Activated naive CD4-positive, alpha-beta T cell treated with anti-CD3 and anti-CD28 coated beads, Interleukin-2, amount 10 ng/mL, durations not matched to agents 7 days and 5 days (primary cell): ENCODE measurements at regions not wholly inside any gene's neighbourhood (a gene's known extent, or its start where the extent isn't known, plus 50 kb on each side); places are given as distances from the start of the nearest gene placed in this dataset.

Experiments
- CTCF ChIA-PET: fragments of 350-600 bp; sonication (Branson Sonifier 250); formaldehyde crosslinking; loops from one replicate; lab custom pipeline; 2021; ENCODE audit warnings: antibody characterized with exemption; lab: Charles Lee
- DNase-seq: peaks from one replicate; pipeline ENCODE4 v3.0.0-alpha.2; 2020
- H3K27ac Mint-ChIP-seq: one replicate; pipeline ENCODE4 v1.8.0; 2021; ENCODE audit warnings: mild to moderate bottlenecking, moderate library complexity, mixed read lengths
- H3K27me3 Mint-ChIP-seq: one replicate; pipeline ENCODE4 v1.8.0; 2021; ENCODE audit warnings: mild to moderate bottlenecking, mixed read lengths
- H3K36me3 Mint-ChIP-seq: one replicate; pipeline ENCODE4 v1.8.0; 2021; ENCODE audit warnings: mixed read lengths
- H3K4me1 Mint-ChIP-seq: one replicate; pipeline ENCODE4 v1.8.0; 2021; ENCODE audit warnings: mixed read lengths
- H3K4me3 Mint-ChIP-seq: one replicate; pipeline ENCODE4 v1.8.0; 2021; ENCODE audit warnings: mild to moderate bottlenecking, moderate library complexity, mixed read lengths
- H3K9me3 Mint-ChIP-seq: one replicate; pipeline ENCODE4 v1.8.0; 2021; ENCODE audit warnings: mixed read lengths

DNA sequence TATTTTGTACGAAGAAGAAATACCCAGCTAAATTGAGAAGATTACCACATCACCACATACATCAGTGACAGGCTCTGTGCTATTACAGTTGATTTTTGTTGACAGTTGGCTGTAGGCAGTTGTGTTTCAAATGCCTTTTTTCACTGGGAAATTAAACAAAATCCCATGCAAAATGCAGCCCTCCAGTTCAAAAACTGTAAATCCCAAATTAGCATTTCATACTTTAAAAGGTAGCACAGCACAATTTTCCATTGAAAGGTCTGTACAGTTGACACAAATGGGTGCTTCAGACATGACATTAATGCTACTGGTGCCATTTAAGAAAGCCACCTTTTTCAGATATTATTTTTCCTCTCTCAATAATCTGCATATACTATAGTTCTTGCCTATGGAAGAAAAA is 807.2 kb downstream of the BCL11A start:
- Mint-ChIP-seq H3K9me3 (no peaks in the 10 kb centered on the region), H3K4me1 (no peaks in the 10 kb centered on the region), H3K27ac (no peak overlapping the region), H3K36me3 (no peaks in the 10 kb centered on the region), H3K27me3 (no peaks in the 10 kb centered on the region), H3K4me3 (no peak overlapping the region)
- CTCF ChIA-PET: interaction anchor here (0.7 kb wide), 1 partner anchor 800 kb away, joined by 3 read pairs; no protein-coding TSS in a partner anchor
- DNase-seq: no peak

DNA sequence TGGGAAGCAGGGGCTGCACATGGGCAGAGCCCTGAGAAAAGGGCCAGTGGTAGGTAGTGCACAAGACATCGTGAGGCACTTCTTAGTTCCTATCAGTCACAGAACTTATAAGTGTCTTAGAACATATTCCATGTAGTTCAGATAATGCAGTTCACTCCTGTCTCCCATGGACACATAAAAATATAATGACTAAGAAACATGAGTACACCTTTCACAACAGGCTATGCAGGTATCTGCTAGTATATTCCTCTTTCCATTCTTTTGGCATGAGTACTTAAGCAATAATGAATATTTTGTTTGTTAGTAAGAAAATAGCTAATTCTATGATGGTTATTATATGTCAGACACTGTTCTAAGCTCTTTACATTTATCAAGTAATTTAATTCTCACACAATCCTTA is 808.4 kb downstream of the BCL11A start:
- no peak overlapping the region for H3K27ac Mint-ChIP-seq
- no peaks in the 10 kb centered on the region for H3K27me3 Mint-ChIP-seq
- CTCF ChIA-PET: no interaction called here
- no peaks in the 10 kb centered on the region for H3K36me3 Mint-ChIP-seq
- no peak overlapping the region for H3K4me3 Mint-ChIP-seq
- H3K4me1 Mint-ChIP-seq: no peaks in the 10 kb centered on the region
- H3K9me3 Mint-ChIP-seq: no peaks in the 10 kb centered on the region
- no peak for DNase-seq

DNA sequence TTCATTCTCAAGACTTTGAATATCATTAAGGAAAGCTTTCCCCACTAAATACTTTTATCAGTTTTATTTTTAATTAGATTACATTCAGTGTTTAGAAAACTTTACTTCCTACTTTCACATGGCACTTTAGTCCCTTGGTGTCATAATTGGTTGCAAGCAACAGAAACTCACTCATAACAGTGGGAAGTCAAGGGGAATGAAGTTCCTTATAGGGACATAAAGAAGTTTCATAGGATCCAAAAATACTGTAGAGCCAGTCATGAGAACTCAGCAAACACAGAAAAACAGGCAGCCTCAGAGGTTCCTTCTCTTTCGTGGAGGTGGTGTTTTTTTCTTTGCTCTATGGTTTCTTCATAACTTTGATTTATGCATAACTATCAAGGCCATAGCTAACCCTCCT is 809.0 kb downstream of the BCL11A start:
- no peaks in the 10 kb centered on the region for H3K9me3 Mint-ChIP-seq
- CTCF ChIA-PET: no interaction called here
- H3K4me3 Mint-ChIP-seq: no peak overlapping the region
- no peaks in the 10 kb centered on the region for H3K27me3 Mint-ChIP-seq
- no peak for DNase-seq
- no peaks in the 10 kb centered on the region for H3K36me3 Mint-ChIP-seq
- H3K4me1 Mint-ChIP-seq: no peaks in the 10 kb centered on the region
- H3K27ac Mint-ChIP-seq: no peak overlapping the region

DNA sequence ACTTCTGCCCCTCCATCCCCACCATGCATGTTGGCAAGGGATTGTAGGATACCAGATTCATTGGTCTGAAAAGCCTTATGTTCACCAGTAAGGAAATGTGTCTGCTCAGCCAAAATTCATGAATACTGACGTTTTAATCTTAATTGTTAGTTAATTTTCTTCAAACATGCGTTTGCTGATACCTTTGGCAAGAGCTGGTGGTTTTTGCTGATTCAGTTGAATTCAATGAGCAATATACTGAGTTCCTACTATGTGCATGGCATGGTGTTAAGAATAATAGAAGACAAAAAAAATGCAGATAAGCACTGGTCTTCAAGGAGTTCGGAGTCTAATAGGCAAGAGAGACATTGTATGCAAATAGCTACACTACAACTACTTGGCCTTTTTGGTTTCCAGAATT is 811.6 kb downstream of the BCL11A start:
- Mint-ChIP-seq H3K9me3 (no peaks in the 10 kb centered on the region), H3K36me3 (no peaks in the 10 kb centered on the region), H3K4me1 (no peaks in the 10 kb centered on the region), H3K4me3 (no peak overlapping the region), H3K27me3 (no peaks in the 10 kb centered on the region), H3K27ac (no peak overlapping the region)
- DNase-seq: no peak
- CTCF ChIA-PET: no interaction called here

DNA sequence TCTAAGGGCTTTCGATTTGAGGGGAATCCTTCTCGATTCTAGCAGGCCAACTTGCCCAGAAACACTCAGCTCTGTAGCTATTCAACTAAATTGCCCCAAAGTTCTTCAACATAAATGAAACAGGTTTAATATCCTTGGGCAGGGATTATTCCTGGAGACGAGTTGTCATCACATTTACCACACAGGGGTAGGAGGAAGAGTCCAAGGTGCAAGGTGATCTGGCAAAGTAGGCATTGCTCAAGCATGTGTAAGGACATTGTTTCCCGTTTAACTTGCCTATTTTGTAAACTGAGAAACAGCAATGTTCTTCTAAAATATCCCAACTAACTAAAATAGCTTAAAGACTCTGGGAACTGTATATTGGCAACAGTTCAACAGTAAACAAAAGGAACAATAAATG is 814.3 kb downstream of the BCL11A start:
- no peak overlapping the region for H3K27ac Mint-ChIP-seq
- no peaks in the 10 kb centered on the region for H3K36me3 Mint-ChIP-seq
- CTCF ChIA-PET: no interaction called here
- H3K4me3 Mint-ChIP-seq: no peak overlapping the region
- no peaks in the 10 kb centered on the region for H3K27me3 Mint-ChIP-seq
- H3K4me1 Mint-ChIP-seq: no peaks in the 10 kb centered on the region
- H3K9me3 Mint-ChIP-seq: no peaks in the 10 kb centered on the region
- no peak for DNase-seq

DNA sequence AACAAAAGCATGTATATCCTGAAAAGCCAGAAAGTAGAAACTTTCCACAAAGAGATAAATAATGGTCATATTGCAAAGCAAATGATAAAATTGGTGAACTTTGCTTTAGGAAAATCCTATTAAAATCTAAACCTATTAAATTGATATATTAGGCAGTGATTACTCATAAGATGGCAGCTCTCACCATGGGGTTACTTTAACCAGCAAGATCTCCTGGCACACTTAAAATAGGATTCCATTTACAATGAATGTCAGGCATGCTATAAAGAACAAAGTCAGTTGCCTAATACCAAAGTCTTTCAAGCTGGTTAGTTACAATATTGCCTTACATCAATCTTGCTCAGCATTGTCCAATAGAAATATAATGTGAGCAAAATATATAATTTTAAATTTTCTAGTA is 816.2 kb downstream of the BCL11A start:
- CTCF ChIA-PET: no interaction called here
- no peak overlapping the region for H3K4me3 Mint-ChIP-seq
- H3K36me3 Mint-ChIP-seq: no peaks in the 10 kb centered on the region
- H3K4me1 Mint-ChIP-seq: no peaks in the 10 kb centered on the region
- H3K27me3 Mint-ChIP-seq: no peaks in the 10 kb centered on the region
- no peak for DNase-seq
- H3K9me3 Mint-ChIP-seq: no peaks in the 10 kb centered on the region
- no peak overlapping the region for H3K27ac Mint-ChIP-seq

DNA sequence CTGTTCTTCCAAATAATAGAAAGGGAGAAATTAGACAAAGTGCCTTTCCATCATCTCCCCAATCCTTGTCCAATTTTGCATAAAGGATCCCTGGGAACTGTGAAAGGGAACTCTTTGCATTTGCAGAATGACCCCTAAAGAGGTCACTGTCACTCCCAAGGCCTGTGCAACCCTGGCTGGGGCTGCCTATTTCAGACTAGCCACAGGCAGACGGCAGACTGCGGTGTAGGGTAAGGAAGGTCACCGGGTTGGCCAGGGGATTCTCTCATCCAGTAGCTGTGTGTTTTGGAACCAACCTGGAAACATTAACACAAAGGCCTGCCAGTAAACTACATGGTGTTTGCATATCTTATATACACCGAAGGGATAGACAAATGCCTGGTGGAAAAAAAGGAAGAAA is 818.7 kb downstream of the BCL11A start:
- Mint-ChIP-seq H3K4me3 (no peak overlapping the region), H3K9me3 (no peaks in the 10 kb centered on the region), H3K36me3 (no peaks in the 10 kb centered on the region), H3K27ac (no peak overlapping the region), H3K4me1 (no peaks in the 10 kb centered on the region), H3K27me3 (no peaks in the 10 kb centered on the region)
- CTCF ChIA-PET: no interaction called here
- no peak for DNase-seq

DNA sequence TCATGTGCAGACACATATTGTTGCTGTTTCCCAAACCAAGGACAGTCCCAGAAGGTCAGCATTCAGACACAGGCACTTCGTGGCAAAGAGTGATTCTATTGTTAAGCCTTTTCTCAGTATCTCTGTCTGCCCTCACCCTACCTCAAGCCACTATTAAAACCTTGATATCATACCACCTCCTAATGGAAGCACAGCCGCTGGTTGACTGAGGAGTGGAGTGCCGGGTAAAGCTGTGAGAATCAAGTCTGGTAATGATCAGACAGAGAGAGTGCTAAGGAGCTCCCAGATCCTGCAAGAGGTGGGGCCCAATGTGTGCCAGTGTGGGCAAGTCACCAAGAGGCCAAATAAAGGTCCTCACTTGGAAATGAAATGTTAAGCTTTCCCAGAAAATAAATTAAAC is 819.5 kb downstream of the BCL11A start:
- Mint-ChIP-seq H3K9me3 (no peaks in the 10 kb centered on the region), H3K27me3 (no peaks in the 10 kb centered on the region), H3K4me3 (no peak overlapping the region), H3K36me3 (no peaks in the 10 kb centered on the region), H3K4me1 (no peaks in the 10 kb centered on the region), H3K27ac (no peak overlapping the region)
- CTCF ChIA-PET: no interaction called here
- DNase-seq: no peak

DNA sequence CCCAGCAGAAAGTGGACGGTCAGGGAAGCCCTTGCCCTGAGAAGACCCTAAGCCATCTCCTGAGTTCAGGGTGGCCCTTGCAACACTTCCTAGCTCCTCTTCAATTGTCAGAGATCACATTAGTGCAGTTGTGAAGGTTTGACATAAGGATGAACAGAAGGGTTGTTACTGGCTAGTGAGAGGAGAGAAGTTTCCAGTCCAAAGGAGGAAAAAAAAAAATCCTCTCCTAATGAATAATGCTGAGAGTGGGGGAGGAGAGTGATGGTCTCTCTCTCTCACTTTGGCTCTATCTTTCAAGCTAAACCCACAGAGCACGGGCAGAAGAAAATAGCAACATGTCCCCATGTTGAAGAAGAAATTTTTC is 819.9 kb downstream of the BCL11A start:
- H3K27ac Mint-ChIP-seq: no peak overlapping the region
- no peak overlapping the region for H3K4me3 Mint-ChIP-seq
- CTCF ChIA-PET: no interaction called here
- H3K9me3 Mint-ChIP-seq: no peaks in the 10 kb centered on the region
- no peaks in the 10 kb centered on the region for H3K36me3 Mint-ChIP-seq
- no peak for DNase-seq
- no peaks in the 10 kb centered on the region for H3K27me3 Mint-ChIP-seq
- H3K4me1 Mint-ChIP-seq: no peaks in the 10 kb centered on the region

DNA sequence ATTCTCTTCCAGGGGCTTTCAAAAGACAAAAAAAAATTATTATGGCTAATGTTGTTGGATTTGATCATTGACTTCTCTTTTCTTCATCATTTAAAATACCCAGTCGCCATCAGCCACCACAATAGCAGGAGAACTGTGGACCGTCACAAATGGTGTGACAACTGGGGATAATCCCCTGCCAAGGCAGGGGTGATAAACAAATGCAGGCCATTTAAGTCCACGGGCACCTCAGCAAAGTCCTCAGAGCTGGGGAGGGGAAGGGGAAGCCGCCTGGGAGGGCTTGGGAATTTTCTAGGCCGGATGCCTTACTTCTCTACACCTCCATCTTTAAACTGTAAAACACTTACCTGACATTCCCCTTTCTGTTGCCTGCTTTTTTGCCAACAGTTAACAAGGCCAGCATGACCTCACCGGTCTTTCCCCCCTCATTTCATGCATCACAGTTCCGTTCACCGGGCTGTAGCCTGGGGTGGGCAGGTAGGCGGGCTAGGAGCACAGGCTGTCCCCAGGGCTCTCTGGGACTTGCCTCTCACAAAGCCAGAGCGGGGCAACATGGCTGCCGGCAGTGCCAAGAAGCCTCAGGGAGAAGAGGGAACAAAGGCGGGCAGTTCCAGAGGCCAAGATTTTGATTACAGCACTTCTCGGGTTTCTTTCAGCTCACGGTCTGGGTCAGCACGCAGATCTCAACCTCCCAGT is 820.4 kb downstream of the BCL11A start:
- DNase-seq: no peak
- CTCF ChIA-PET: no interaction called here
- H3K27ac Mint-ChIP-seq: no peak overlapping the region

DNA sequence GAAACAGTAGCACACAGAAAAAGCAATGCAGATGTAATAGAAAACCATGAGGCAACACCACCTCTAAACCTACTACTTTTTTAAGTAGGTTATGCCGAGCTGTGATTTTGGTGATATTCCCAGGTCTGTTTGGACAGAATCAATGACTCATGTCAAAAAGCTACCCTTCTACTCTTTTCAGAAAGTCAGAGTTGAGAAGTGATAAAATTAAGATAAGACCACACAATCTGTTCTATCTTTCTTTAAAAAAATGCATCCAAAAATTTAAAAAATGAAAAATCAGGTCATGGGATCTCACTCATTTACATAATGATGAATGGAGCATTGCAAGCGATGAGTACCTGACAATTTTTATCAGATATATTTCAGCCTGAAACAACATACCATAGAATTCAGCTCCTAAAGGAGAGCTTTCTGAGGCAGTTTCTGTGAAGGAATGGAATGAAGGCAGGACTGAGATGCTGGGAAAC is 826.3 kb downstream of the BCL11A start:
- Mint-ChIP-seq H3K4me1 (peaks cover 3% of the 10 kb centered on the region), H3K36me3 (no peaks in the 10 kb centered on the region), H3K9me3 (no peaks in the 10 kb centered on the region), H3K27me3 (no peaks in the 10 kb centered on the region), H3K4me3 (no peak overlapping the region), H3K27ac (no peak overlapping the region)
- DNase-seq: no peak
- CTCF ChIA-PET: no interaction called here

More for the DNA sequence above, 820.4 kb downstream of the BCL11A start:
- no peaks in the 10 kb centered on the region for H3K36me3 Mint-ChIP-seq
- H3K27me3 Mint-ChIP-seq: no peaks in the 10 kb centered on the region
- no peaks in the 10 kb centered on the region for H3K4me1 Mint-ChIP-seq
- no peak overlapping the region for H3K4me3 Mint-ChIP-seq
- no peaks in the 10 kb centered on the region for H3K9me3 Mint-ChIP-seq

DNA sequence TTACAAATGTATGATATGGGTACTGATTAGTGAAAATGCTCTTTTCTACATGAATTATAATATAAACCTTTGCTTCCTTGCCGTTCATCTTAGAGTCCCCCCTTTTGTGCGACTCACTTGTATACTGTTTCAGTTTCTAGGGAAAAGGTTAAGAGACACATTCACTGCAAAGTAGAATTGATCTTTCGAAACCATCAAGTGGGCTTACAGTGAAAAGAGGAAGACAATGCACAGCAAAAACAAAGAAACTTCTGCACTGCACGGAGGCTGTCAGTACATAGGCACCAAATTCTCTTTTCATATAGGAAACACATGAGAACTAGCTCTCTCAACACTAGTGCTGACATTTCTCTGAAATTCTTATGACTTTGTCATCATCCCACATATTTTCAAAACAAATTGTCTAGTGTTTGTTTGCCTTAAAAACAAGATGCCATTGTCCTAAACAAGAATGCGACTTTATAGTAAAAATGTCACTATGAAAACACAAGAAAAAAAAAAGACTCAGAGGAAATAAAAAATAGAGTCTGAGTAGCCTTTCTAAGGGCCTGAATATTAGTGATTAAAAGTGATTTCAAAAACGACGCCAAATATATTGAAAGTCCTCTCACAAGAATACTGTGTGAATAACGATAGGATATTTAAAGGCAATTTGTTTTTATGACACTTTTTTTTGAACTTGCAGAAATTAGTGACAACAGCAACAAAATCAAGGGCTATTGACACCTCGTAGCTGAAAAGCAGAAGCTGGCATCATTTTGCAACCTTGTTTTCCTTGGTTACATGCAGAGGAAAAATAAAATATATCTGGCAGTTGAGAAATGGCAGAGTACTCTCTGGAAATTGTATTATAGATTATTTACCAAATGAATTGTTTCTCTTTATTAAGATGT is 827.0 kb downstream of the BCL11A start:
- Mint-ChIP-seq H3K4me3 (no peak overlapping the region), H3K27ac (no peak overlapping the region), H3K36me3 (no peaks in the 10 kb centered on the region), H3K27me3 (no peaks in the 10 kb centered on the region), H3K9me3 (no peaks in the 10 kb centered on the region), H3K4me1 (peaks cover 3% of the 10 kb centered on the region)
- CTCF ChIA-PET: no interaction called here
- DNase-seq: no peak

DNA sequence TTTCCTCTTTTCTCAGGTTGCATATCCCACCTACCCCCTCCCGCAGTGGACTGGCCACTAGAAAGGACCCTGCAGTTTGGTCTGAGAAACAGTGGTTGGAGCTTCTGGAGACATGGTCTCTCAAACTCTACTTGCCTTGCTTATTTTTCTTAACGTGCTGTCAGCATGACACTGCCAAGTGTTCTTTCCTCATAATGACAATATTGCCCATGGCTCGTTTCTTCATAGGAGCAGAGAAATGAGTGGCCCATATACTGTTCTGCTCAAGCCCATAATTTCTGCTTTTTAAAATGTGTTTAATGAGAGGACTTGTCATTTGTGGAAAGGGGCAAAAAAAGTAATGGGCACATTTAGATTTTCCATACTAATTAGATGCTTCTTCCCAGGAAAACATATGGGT is 828.7 kb downstream of the BCL11A start:
- no peak overlapping the region for H3K4me3 Mint-ChIP-seq
- H3K27ac Mint-ChIP-seq: no peak overlapping the region
- H3K36me3 Mint-ChIP-seq: no peaks in the 10 kb centered on the region
- CTCF ChIA-PET: interaction anchor here (0.7 kb wide), 1 partner anchor 10 kb away, joined by 3 read pairs; no protein-coding TSS in a partner anchor
- H3K4me1 Mint-ChIP-seq: peaks cover 3% of the 10 kb centered on the region
- no peak for DNase-seq
- no peaks in the 10 kb centered on the region for H3K9me3 Mint-ChIP-seq
- no peaks in the 10 kb centered on the region for H3K27me3 Mint-ChIP-seq

DNA sequence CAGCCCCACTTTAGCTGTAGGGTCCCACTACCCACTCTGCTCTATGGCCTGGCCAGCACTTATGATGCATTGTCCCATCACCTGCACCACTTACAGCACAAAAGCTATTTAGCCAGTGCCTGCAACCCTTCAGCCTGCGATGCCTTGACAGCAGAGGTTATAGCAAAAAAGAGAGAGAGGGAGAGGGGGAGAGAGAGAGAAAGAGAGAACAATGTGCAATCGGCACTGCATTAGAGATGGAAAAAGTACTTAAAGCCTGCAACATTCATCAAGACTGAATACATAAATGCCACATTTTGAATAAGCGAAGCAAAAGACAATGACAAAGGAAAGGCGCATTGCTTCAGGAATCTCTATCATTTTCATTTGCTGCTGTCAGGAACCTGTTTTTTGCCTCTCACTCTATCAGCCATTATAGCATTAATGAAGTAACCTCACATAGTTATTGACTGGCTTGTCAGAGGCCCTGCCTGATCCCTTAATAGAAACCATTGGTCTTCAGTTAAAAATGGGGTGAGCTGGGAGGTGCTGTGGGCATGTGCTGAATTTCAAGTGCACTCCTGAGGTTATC is 833.1 kb downstream of the BCL11A start:
- CTCF ChIA-PET: no interaction called here
- Mint-ChIP-seq H3K4me1 (no peaks in the 10 kb centered on the region), H3K9me3 (no peaks in the 10 kb centered on the region), H3K27me3 (no peaks in the 10 kb centered on the region), H3K27ac (no peak overlapping the region), H3K4me3 (no peak overlapping the region), H3K36me3 (no peaks in the 10 kb centered on the region)
- DNase-seq: no peak

DNA sequence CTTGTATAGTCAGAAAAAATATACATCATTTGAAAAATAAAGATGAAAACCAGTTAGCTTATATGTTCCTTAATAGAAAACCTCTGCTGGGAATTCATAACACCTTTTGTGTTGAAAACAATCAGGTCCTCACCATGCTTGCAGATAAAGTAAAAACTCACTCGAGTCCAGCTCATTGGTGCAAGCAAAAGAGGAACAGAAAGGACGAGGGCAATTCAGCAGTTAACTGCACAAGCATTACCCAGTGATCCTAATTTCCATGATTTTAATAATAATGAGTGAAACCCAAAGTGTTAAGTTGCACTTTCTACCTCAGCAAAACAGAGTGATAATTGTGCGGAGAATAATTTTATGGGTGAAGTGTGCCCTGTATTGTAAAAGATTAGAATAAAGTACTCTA is 839.9 kb downstream of the BCL11A start:
- CTCF ChIA-PET: no interaction called here
- no peaks in the 10 kb centered on the region for H3K9me3 Mint-ChIP-seq
- H3K36me3 Mint-ChIP-seq: no peaks in the 10 kb centered on the region
- H3K27me3 Mint-ChIP-seq: no peaks in the 10 kb centered on the region
- H3K4me3 Mint-ChIP-seq: no peak overlapping the region
- no peak overlapping the region for H3K27ac Mint-ChIP-seq
- H3K4me1 Mint-ChIP-seq: no peaks in the 10 kb centered on the region
- no peak for DNase-seq
